ENCODE measurements at regions not wholly inside any gene's neighbourhood (a gene's known extent, or its start where the extent isn't known, plus 50 kb on each side); places are given as distances from the start of the nearest gene placed in this dataset.

- no peak for TF ChIP-seq CTCF (conservative IDR thresholded peaks at IDR 0.05; ENCODE audit: low read depth, low read length)
- TF ChIP-seq USF2 (IDR thresholded peaks at IDR 0.05; ENCODE audit: low read depth, low read length), result no peak
- no peak for TF ChIP-seq SMC3 (IDR thresholded peaks at IDR 0.05; ENCODE audit: low read depth, low read length)
- TF ChIP-seq RCOR1 (IDR thresholded peaks at IDR 0.05; ENCODE audit: insufficient replicate concordance, low read length), result no peak
- no peak for TF ChIP-seq CEBPB (IDR thresholded peaks at IDR 0.05; ENCODE audit: low read depth, low read length)
- no peak for TF ChIP-seq MAFK (IDR thresholded peaks at IDR 0.05; ENCODE audit: low read depth, low read length)
Observed at GRCh38 chr22:48141301-48141700, 1378.9 kb downstream of the TBC1D22A start.

All from IMR-90 (cell line).